ENCODE measurements at regions not wholly inside any gene's neighbourhood (a gene's known extent, or its start where the extent isn't known, plus 50 kb on each side); places are given as distances from the start of the nearest gene placed in this dataset.

- TF ChIP-seq POU6F1 (CRISPR knock-in tag; IDR thresholded peaks at IDR 0.05; ENCODE audit: borderline replicate concordance, low read depth) (no peak), GLIS3 (CRISPR knock-in tag; IDR thresholded peaks at IDR 0.05) (no peak), CSDC2 (CRISPR knock-in tag; IDR thresholded peaks at IDR 0.05) (no peak), ZNF565 (CRISPR knock-in tag; conservative IDR thresholded peaks at IDR 0.05; ENCODE audit: low read depth) (no peak), ZNF70 (CRISPR knock-in tag; IDR thresholded peaks at IDR 0.05) (no peak), TSHZ2 (CRISPR knock-in tag; IDR thresholded peaks at IDR 0.05) (no peak), ZNF8 (CRISPR knock-in tag; IDR thresholded peaks at IDR 0.05) (no peak), TCF4 (CRISPR knock-in tag; IDR thresholded peaks at IDR 0.05; ENCODE audit: borderline replicate concordance) (no peak)
Measured at GRCh38 chr7:113801751-113802150, 117.1 kb downstream of the PPP1R3A start (continued).

GRCh38 chr7:113800826-113801225, 118.0 kb downstream of the PPP1R3A start:
- no peak for ATAC-seq

GRCh38 chr7:113799896-113800295, 118.9 kb downstream of the PPP1R3A start:
- ATAC-seq, result no peak
- TF ChIP-seq ZFP30 (CRISPR knock-in tag; IDR thresholded peaks at IDR 0.05) (no peak), TSHZ2 (CRISPR knock-in tag; IDR thresholded peaks at IDR 0.05) (no peak), TCF4 (CRISPR knock-in tag; IDR thresholded peaks at IDR 0.05; ENCODE audit: borderline replicate concordance) (no peak), ZNF565 (CRISPR knock-in tag; conservative IDR thresholded peaks at IDR 0.05; ENCODE audit: low read depth) (no peak), PPARA (CRISPR knock-in tag; IDR thresholded peaks at IDR 0.05; ENCODE audit: borderline replicate concordance) (no peak), POU6F1 (CRISPR knock-in tag; IDR thresholded peaks at IDR 0.05; ENCODE audit: borderline replicate concordance, low read depth) (no peak), SNAI2 (CRISPR knock-in tag; IDR thresholded peaks at IDR 0.05) (no peak), RARB (CRISPR knock-in tag; IDR thresholded peaks at IDR 0.05) (no peak), GLIS3 (CRISPR knock-in tag; IDR thresholded peaks at IDR 0.05) (no peak), ZNF70 (CRISPR knock-in tag; IDR thresholded peaks at IDR 0.05) (no peak), CSRNP3 (CRISPR knock-in tag; IDR thresholded peaks at IDR 0.05) (no peak), ZNF8 (CRISPR knock-in tag; IDR thresholded peaks at IDR 0.05) (no peak), ARNTL (CRISPR knock-in tag; IDR thresholded peaks at IDR 0.05; ENCODE audit: borderline replicate concordance, low read depth) (no peak), PATZ1 (CRISPR knock-in tag; IDR thresholded peaks at IDR 0.05; ENCODE audit: borderline replicate concordance) (no peak), OSR1 (CRISPR knock-in tag; IDR thresholded peaks at IDR 0.05) (no peak), CSDC2 (CRISPR knock-in tag; IDR thresholded peaks at IDR 0.05) (no peak)

More at GRCh38 chr7:113800826-113801225, 118.0 kb downstream of the PPP1R3A start:
- TF ChIP-seq CSDC2 (CRISPR knock-in tag; IDR thresholded peaks at IDR 0.05), result no peak
- no peak for TF ChIP-seq TSHZ2 (CRISPR knock-in tag; IDR thresholded peaks at IDR 0.05)
- no peak for TF ChIP-seq ESRRG (CRISPR knock-in tag; IDR thresholded peaks at IDR 0.05)
- no peak for TF ChIP-seq OSR1 (CRISPR knock-in tag; IDR thresholded peaks at IDR 0.05)
- TF ChIP-seq ZNF565 (CRISPR knock-in tag; conservative IDR thresholded peaks at IDR 0.05; ENCODE audit: low read depth), result no peak
